ENCODE measurements at regions not wholly inside any gene's neighbourhood (a gene's known extent, or its start where the extent isn't known, plus 50 kb on each side); places are given as distances from the start of the nearest gene placed in this dataset.

DNA sequence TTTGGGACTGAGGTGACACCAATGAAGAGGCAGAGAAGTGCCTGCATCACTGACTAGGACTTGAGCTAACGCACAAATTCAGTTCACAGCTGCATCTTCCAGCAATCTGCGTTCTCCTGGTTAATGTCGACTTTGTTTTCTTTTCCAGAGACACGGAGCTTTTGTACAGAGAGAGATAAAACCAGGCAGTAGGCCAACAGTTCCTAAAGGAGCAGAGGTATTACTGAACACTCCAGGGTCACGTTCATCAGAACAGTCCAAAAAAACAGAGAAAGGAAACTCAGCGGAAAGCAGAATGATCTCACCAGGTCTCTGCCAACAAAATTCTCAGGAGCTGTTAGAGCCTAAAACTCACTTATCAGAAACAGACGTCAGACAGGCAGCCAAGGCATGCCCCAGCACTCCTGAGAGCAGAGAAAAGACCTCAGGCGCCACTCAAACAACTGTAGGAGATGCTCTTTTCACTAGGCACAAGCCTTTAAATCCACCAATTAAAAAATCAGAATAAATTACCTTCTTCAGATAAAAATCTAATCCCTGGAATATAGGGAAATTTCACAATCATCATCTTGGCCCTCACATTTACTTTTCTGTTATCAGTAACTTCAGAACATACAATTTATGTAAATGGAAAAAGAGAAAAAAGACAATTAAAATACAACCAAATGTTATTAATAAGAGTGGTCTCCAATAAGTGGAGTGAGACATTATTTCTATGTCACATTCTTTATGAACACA lies 95.9 kb upstream of the SPTBN1 start:
- peak in 1 of 2 donors; percentile 77 for TF ChIP-seq EP300 (IDR thresholded peaks at IDR 0.05)
- TF ChIP-seq, protein P1, sequence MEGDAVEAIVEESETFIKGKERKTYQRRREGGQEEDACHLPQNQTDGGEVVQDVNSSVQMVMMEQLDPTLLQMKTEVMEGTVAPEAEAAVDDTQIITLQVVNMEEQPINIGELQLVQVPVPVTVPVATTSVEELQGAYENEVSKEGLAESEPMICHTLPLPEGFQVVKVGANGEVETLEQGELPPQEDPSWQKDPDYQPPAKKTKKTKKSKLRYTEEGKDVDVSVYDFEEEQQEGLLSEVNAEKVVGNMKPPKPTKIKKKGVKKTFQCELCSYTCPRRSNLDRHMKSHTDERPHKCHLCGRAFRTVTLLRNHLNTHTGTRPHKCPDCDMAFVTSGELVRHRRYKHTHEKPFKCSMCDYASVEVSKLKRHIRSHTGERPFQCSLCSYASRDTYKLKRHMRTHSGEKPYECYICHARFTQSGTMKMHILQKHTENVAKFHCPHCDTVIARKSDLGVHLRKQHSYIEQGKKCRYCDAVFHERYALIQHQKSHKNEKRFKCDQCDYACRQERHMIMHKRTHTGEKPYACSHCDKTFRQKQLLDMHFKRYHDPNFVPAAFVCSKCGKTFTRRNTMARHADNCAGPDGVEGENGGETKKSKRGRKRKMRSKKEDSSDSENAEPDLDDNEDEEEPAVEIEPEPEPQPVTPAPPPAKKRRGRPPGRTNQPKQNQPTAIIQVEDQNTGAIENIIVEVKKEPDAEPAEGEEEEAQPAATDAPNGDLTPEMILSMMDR (IDR thresholded peaks at IDR 0.05) = no peak
- TF ChIP-seq POLR2A (IDR thresholded peaks at IDR 0.05) = no peak
- no peaks in the 10 kb centered on the region for H3K36me3 ChIP-seq
- H3K4me3 ChIP-seq = peak overlapping the region in 3 of 4 donors; percentile 8 to 25 (median 9)
- peaks cover 0 to 31% (median 2%) of the 10 kb centered on the region in 4 donors for H3K4me1 ChIP-seq
- H3K27ac ChIP-seq = peak overlapping the region in 3 of 4 donors; percentile 57 to 78 (median 78)
- H3K27me3 ChIP-seq = no peaks in the 10 kb centered on the region
- WGBS, 2 donors = 12 to 15% methylated on average over 8 of the region's 8 CpGs
- H3K9me3 ChIP-seq = peaks cover 0 to 2% (median under 1%) of the 10 kb centered on the region in 4 donors
- DNase-seq (ENCODE audit: low spot score in 2 of 2) = peak in 1 of 2 donors; percentile 43

DNA sequence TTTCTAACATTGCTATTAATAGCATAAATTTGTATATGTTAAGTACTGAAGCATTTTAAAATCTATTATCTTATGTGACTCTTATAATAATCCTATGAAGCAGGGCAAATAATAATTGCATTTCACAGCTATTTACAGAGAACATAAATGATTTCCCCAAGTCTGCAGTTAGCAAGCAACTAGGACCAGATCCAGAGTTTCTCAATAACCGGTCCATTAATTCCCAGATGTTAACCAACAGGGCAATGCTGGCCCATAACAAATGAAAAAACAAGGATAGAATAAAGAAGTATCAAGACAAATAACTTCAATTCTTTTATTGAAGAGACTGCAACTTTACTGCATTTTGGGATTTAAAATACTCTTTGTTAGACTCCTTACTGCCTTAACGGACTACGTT lies 91.7 kb upstream of the SPTBN1 start:
- no peak for DNase-seq (ENCODE audit: low spot score in 2 of 2)
- H3K4me1 ChIP-seq = peaks cover 0 to 31% (median 2%) of the 10 kb centered on the region in 4 donors
- 77 to 84% methylated on average over 3 of the region's 3 CpGs for WGBS, 2 donors
- no peak for TF ChIP-seq POLR2A (IDR thresholded peaks at IDR 0.05)
- TF ChIP-seq, protein P1 (IDR thresholded peaks at IDR 0.05) = no peak
- H3K27ac ChIP-seq = no peak overlapping the region
- H3K4me3 ChIP-seq = no peak overlapping the region
- H3K9me3 ChIP-seq = peaks cover 0 to 24% (median 7%) of the 10 kb centered on the region in 4 donors
- H3K27me3 ChIP-seq = no peaks in the 10 kb centered on the region
- no peaks in the 10 kb centered on the region for H3K36me3 ChIP-seq

DNA sequence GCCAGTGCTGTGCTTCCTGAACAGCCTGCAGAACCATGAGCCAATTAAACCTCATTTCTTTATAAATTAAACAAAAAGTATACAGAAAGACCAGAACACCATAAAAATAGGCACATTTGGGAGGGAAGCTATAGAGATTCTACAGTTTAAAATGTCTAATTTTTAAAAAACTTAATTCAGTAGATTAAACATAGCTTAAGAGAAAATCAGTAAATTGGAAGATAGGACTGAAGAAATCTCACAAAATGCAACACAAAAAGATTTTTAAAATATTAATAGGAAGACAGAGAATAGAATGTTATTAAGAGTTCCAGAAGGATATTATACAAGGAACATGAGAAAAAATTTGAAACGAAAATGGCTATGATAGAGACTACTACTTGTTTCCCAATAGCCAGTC lies 90.5 kb upstream of the SPTBN1 start:
- TF ChIP-seq POLR2A (IDR thresholded peaks at IDR 0.05) (no peak), EP300 (IDR thresholded peaks at IDR 0.05) (no peak)
- TF ChIP-seq, protein P1 (IDR thresholded peaks at IDR 0.05) = no peak
- Histone ChIP-seq H3K27me3 (no peaks in the 10 kb centered on the region), H3K27ac (no peak overlapping the region), H3K4me1 (peaks cover 0 to 25% (median 4%) of the 10 kb centered on the region in 4 donors), H3K9me3 (peaks cover 0 to 24% (median 7%) of the 10 kb centered on the region in 4 donors), H3K4me3 (no peak overlapping the region), H3K36me3 (no peaks in the 10 kb centered on the region)
- DNase-seq (ENCODE audit: low spot score in 2 of 2) = no peak
- WGBS, 2 donors = 95 to 96% methylated on average over 1 of the region's 1 CpG

DNA sequence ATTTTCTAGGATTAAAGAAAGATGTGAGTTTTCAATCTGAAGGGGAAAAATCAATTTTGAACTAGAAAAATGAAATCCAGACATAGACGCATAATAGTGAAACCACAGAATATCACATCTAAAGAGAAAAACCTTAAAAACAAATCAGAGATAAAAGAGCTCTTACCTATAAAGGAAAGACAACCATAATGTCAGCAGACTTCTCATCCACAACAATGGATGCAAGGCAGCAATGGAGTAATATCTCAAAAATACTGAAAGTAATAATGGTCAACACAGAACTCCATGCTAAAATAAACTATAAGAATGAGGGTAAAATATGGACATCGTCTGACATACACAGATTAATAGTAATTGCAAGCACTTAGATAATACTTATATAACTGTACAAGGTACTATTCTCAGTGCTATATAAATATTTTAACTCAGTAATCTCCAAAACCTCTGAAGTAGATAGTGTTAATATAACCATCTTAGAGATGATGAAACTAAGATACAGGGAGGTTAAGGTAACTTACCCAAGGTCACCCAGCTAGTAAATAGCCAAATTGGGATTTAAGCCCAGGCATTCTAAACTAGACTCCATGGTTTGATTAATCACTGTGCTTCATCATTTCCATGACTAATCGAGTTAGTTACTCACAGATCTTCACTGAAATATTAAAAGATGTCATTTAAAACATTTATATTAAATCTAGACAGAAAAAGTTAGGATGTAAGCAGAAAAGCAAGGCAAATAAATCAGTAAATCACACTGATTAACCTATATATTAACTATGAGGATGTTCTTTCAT lies 89.4 kb upstream of the SPTBN1 start:
- Histone ChIP-seq H3K9me3 (peaks cover 0 to 24% (median 7%) of the 10 kb centered on the region in 4 donors), H3K4me3 (no peak overlapping the region), H3K27ac (no peak overlapping the region), H3K4me1 (peaks cover 0 to 28% (median 12%) of the 10 kb centered on the region in 4 donors), H3K36me3 (no peaks in the 10 kb centered on the region), H3K27me3 (no peaks in the 10 kb centered on the region)
- DNase-seq (ENCODE audit: low spot score in 2 of 2) = no peak
- TF ChIP-seq EP300 (IDR thresholded peaks at IDR 0.05) = no peak
- TF ChIP-seq POLR2A (IDR thresholded peaks at IDR 0.05) = no peak
- TF ChIP-seq, protein P1 (IDR thresholded peaks at IDR 0.05) = no peak
- 91 to 92% methylated on average over 3 of the region's 3 CpGs for WGBS, 2 donors

Measured in tibial nerve (tissue), 4 donors.